HG02885 (cell line): ENCODE measurements at regions not wholly inside any gene's neighbourhood (a gene's known extent, or its start where the extent isn't known, plus 50 kb on each side); places are given as distances from the start of the nearest gene placed in this dataset.
"Not testable (repeated sequence)": the region's sequence is repeated elsewhere in the genome, so short reads cannot be mapped to it uniquely, and the experiment has no call there.

Source experiments
- ATAC-seq: cut with Tn5 transposase; IDR thresholded peaks from one replicate; pipeline ENCODE4 v1.9.1; 2021; ENCODE audit warnings: mild to moderate bottlenecking; ENCODE audit not compliant: unreplicated experiment, poor library complexity

GRCh38 chr2:49811502-49811901, 657.2 kb upstream of the FSHR start:
- no peak for ATAC-seq

GRCh38 chr2:49807689-49808088, 653.4 kb upstream of the FSHR start:
- no peak for ATAC-seq

GRCh38 chr2:49804111-49804510, 649.8 kb upstream of the FSHR start:
- ATAC-seq, result no peak

DNA sequence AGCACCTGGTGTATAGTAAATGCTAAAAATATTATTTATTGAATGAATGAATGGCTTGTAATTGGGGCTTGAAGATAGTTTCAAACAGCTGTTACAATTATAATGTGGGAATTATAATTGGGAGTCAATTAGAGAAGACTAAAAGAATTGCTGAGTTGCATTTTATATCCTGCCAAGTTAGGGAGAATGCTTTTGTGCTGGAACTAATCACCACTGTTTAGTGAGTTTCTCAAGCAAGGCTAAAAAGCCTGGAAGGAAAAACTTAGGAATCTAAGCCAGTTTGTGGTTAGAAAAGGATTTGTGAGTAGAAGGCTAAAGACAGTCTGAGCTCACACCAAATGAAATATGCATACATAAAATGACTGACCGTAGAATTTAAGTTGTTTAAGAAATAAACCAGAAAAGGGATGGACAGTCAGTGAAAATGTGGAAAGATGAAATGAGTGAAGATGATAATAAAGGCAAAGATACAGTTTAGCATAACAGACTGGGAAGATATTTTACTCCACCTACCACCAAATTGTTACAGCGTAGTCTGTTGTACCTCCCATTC, 647.7 kb upstream of the FSHR start:
- ATAC-seq, result no peak

GRCh38 chr2:49798570-49798969, 644.3 kb upstream of the FSHR start:
- ATAC-seq, result no peak

GRCh38 chr2:49796266-49796665, 642.0 kb upstream of the FSHR start:
- ATAC-seq, result no peak

- ATAC-seq, result no peak
Observed at GRCh38 chr2:49794396-49794795, 640.1 kb upstream of the FSHR start.

- no peak for ATAC-seq
Observed at GRCh38 chr2:49788300-49788699, 634.0 kb upstream of the FSHR start.

DNA sequence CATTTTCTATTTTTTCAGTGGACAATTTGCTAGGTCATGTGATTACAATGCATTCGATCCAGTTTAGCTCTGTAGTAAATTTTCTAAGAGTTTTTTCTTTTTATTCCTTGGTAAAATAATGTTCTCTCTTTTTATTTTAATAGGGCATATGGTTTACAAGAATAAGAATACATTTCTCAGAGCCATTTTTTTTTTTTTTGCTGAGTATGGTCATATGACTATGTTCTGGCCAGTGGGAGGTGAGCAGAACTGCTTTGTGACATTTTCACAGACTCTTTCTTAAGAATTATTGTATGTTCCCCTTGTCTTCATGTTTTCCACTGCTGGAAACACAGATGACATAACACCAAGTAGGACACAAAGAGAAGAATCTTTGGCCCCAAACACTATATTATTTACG, 626.6 kb upstream of the FSHR start:
- ATAC-seq, result no peak

DNA sequence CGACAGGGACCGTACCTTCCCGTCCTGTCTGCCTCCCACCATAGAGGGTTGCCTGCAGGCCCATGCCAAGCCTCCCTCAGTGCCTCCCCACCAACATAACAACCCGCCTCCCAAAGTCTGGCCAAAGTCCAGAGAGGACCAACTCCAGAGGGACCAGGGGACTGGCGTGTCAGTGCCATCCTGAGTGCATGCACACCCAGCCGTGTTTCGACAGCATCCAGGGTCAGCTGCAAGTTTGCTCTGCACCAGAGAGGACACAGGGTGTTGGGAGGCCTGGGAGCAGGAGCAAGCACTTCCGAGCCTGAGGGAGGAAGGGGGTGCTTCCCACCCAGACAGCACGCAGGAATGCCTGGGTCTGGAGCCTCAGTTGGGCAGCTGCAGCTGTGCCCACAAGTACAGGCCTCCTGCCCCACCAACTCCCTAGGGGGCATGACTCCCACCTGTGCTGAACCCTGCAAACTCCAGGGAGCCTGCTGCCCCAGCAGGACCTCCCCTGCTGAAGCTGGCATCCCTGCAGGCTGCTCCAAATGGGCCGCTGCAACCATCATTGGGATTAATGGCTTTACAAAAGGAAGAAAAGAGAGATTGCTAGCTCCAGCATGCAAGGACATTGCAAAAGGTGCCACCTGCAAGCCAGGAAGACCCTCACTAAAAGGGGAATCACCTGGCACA, 618.1 kb upstream of the FSHR start:
- no peak for ATAC-seq

DNA sequence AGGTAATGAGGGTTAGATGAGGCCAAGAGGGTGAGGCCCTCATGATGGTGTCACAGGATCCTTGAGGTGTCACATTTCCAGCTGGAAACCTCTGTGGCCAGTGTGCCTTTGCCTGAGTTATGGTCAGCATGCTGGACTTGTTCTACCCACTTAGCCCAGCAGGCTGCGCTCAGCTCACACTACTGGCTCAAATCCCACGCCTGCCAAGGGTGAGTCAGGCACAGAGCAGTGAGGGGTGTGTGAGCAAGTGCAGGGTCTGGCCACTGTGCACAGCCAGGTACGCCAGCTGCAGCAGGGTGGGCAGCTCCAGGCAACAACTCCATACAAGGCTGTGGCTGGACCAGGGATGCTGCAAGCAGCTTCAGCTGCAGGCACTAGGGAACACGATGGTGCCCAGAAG, 616.6 kb upstream of the FSHR start:
- ATAC-seq, result no peak

DNA sequence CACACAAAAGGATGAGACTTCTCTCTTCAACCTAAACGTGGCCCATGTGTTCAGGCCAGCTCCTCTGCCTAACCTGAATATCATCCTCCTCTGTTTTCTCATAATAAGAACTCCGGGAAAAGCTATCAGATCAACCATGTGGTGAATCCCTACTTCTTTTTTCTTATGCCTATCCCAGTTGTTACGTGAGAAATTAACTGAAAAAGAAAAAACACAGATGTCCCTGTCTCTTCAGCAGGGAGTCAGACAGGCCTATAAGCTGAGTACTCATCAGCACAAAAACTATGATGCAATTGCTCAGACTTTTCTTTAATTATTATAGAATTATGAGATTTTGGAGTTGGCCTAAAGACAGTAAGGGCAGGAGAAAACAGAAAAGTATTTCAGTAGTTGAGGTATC, 613.0 kb upstream of the FSHR start:
- no peak for ATAC-seq

GRCh38 chr2:49755777-49756176, 601.5 kb upstream of the FSHR start:
- ATAC-seq, result no peak

DNA sequence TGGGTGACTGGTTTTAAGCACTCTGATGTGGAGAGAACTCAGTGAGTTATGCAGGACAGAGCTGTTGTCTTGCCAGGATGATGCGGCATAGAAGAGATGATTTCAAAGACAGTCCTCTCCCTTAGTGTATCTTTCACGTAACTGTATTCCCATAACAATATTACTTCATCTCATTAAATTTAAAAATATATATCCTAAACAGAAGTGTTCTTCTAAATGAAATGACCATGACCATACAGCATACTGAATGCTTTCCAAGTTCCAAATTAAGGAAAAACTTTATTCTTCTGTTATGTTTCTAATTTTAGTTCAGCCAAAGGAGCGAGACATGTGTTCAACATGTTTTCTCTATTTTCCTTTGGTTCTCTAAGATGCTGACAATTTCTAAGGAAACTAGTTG, 600.1 kb upstream of the FSHR start:
- no peak for ATAC-seq

DNA sequence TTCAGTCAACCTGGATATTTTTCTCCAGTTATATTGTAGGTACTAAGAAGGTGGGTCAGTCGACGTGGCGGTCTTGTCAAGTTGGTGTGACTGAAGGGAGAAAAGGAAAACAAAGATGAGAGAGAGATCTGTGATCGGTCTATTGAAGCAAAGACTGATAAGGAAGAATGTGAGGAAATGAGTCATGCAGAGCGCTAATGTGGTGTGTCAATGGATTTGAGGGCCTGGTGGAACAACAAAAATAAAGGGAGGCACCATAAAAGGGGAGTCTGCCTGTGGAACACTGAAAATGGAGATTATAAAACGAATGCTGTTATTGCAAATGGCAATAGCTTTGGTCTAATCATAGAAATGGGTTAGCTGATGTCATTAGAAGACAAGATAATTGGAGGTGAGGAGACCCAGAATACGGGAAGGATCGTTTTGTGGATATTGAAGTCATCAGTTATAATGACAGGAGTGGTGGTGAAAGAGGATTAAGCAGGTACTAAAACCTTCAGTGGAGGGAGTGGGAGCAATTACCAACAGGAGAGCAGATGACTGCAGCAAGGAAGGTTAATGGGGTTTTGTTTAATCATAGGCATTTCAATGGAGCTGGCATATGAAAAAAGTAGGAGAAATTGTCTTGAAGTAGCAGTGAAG, 599.1 kb upstream of the FSHR start:
- ATAC-seq, result no peak

GRCh38 chr2:49737606-49738005, 583.3 kb upstream of the FSHR start:
- ATAC-seq, result no peak

- not testable (repeated sequence) for ATAC-seq
Observed at GRCh38 chr2:49732924-49733323, 578.6 kb upstream of the FSHR start.

- no peak for ATAC-seq
Observed at GRCh38 chr2:49719241-49719640, 564.9 kb upstream of the FSHR start.

GRCh38 chr2:49715597-49715996, 561.3 kb upstream of the FSHR start:
- no peak for ATAC-seq

DNA sequence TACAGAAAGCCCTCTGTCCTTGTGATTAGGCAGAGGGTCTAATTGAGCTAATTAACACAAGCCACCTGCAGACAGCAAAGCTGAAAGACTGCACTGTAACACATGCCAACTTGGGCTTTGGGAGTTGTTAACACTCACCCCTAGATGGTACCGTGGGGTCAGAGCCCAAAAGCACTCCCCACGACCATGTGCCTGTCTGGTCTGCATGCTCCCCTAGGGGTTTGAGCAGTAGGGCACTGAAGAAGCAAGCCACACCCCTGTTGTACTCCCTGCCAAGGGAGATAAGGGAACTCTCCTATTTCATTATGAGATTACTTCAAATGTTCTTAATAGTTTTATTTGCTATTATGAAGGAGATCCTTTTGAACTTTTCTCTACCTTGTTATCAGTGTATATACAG, 560.1 kb upstream of the FSHR start:
- ATAC-seq, result no peak

DNA sequence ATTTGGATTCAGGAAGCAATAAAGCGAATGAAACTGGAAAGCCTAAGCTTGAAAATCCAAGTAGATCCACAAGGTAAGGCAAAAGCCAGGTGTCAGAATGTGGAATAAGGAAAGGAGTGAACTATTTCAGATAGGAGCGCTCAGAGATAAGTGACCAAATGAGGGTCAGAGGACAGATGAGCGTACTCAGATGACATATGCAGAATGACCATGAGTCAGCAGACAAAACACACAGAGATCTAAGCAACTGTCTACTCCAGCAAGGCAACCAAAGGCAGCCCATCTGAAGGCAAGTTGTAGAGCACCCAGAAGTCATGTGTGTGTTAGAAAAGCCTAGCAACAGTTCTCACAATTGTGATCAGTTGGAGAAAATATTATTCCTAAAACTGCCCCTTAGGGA, 548.4 kb upstream of the FSHR start:
- no peak for ATAC-seq

- no peak for ATAC-seq
Observed at GRCh38 chr2:49693961-49694360, 539.6 kb upstream of the FSHR start.
